GM23338 (cell line): ENCODE measurements at regions not wholly inside any gene's neighbourhood (a gene's known extent, or its start where the extent isn't known, plus 50 kb on each side); places are given as distances from the start of the nearest gene placed in this dataset.

Experiments used
- ATAC-seq: fragments of 200-7000 bp; cut with Tn5 transposase; 3 replicates; pipeline ENCODE4 v1.9.1; 2020
- DNase-seq: peaks from one replicate; pipeline ENCODE4 v3.0.0-alpha.2; 2015; ENCODE audit warnings: low spot score
- H2AFZ ChIP-seq: fragments of 200-600 bp; sonication (generic); 2 replicates; pipeline ENCODE4 v1.8.0; 2016; ENCODE audit warnings: antibody characterized with exemption, mild to moderate bottlenecking, moderate library complexity
- H3F3A ChIP-seq: fragments of 200-600 bp; sonication (generic); replicated peaks from 2 replicates; pipeline ENCODE4 v1.8.0; 2017; ENCODE audit warnings: antibody characterized with exemption, mixed run types, low read depth
- H3K27ac ChIP-seq: fragments of 200-600 bp; sonication (generic); 2 replicates; pipeline ENCODE4 v1.6.1; 2016; ENCODE audit warnings: low read depth
- H3K27me3 ChIP-seq: fragments of 200-600 bp; sonication (generic); 2 replicates; pipeline ENCODE4 v1.8.0; 2016; ENCODE audit warnings: mild to moderate bottlenecking, mixed run types, moderate library complexity; ENCODE audit not compliant: insufficient read depth
- H3K36me3 ChIP-seq: fragments of 200-600 bp; sonication (generic); 2 replicates; pipeline ENCODE4 v1.8.0; 2016; ENCODE audit warnings: mild to moderate bottlenecking; ENCODE audit not compliant: insufficient read depth
- H3K4me1 ChIP-seq: fragments of 200-600 bp; sonication (generic); 2 replicates; pipeline ENCODE4 v1.8.0; 2016; ENCODE audit warnings: mild to moderate bottlenecking, moderate library complexity; ENCODE audit not compliant: insufficient read depth
- H3K4me2 ChIP-seq: fragments of 200-600 bp; sonication (generic); 2 replicates; pipeline ENCODE4 v1.7.1; 2017; ENCODE audit warnings: mixed run types
- H3K4me3 ChIP-seq: fragments of 200-600 bp; sonication (generic); 2 replicates; pipeline ENCODE4 v1.6.1; 2016; ENCODE audit warnings: mixed run types
- H3K79me2 ChIP-seq: fragments of 200-600 bp; sonication (generic); replicated peaks from 2 replicates; pipeline ENCODE4 v1.8.0; 2017; ENCODE audit warnings: mild to moderate bottlenecking; ENCODE audit not compliant: insufficient read depth
- H3K9me2 ChIP-seq: fragments of 200-600 bp; sonication (generic); 2 replicates; pipeline ENCODE4 v1.8.0; 2017; ENCODE audit not compliant: insufficient read depth
- H4K20me1 ChIP-seq: fragments of 200-600 bp; sonication (generic); replicated peaks from 2 replicates; pipeline ENCODE4 v1.8.0; 2017; ENCODE audit warnings: mild to moderate bottlenecking; ENCODE audit not compliant: insufficient read depth
- H3K27ac Mint-ChIP-seq: 2 replicates; pipeline ENCODE4 v1.8.0; 2020; ENCODE audit warnings: inconsistent platforms, mild to moderate bottlenecking, moderate library complexity, mixed read lengths
- H3K27me3 Mint-ChIP-seq: 3 replicates; pipeline ENCODE4 v1.8.0; 2022; ENCODE audit warnings: low read depth, mild to moderate bottlenecking, moderate library complexity, mixed read lengths, inconsistent platforms; ENCODE audit not compliant: insufficient read depth, poor library complexity
- H3K36me3 Mint-ChIP-seq: 3 replicates; pipeline ENCODE4 v1.8.0; 2021; ENCODE audit warnings: low read depth, mild to moderate bottlenecking, inconsistent platforms, moderate library complexity, mixed read lengths
- H3K4me1 Mint-ChIP-seq: 3 replicates; pipeline ENCODE4 v1.8.0; 2020; ENCODE audit warnings: mild to moderate bottlenecking, inconsistent platforms, mixed read lengths
- H3K4me3 Mint-ChIP-seq: 3 replicates; pipeline ENCODE4 v1.8.0; 2021; ENCODE audit warnings: moderate library complexity, mild to moderate bottlenecking, inconsistent platforms, mixed read lengths
- H3K9me3 Mint-ChIP-seq: 3 replicates; pipeline ENCODE4 v1.8.0; 2020; ENCODE audit warnings: moderate library complexity, mild to moderate bottlenecking, inconsistent platforms, mixed read lengths
- CREB1 ChIP-seq: fragments of 250-450 bp; sonication (Bioruptor Pico); IDR thresholded peaks from 2 replicates; pipeline ENCODE4 v1.5.0; 2020; ENCODE audit warnings: low read depth, mild to moderate bottlenecking, moderate library complexity
- EZH2 ChIP-seq: fragments of 200-600 bp; sonication (generic); IDR thresholded peaks from one replicate; pipeline ENCODE4 v1.8.0; 2017; ENCODE audit warnings: antibody characterized with exemption, mild to moderate bottlenecking, low read depth; ENCODE audit not compliant: unreplicated experiment
- EZH2phosphoT487 ChIP-seq: fragments of 200-600 bp; sonication (generic); IDR thresholded peaks from one replicate; pipeline ENCODE4 v1.8.1; 2018; ENCODE audit warnings: antibody characterized with exemption; ENCODE audit not compliant: unreplicated experiment
- JUNB ChIP-seq: IDR thresholded peaks from one replicate; pipeline ENCODE4 v1.6.1; 2016; ENCODE audit warnings: antibody characterized with exemption; ENCODE audit not compliant: unreplicated experiment
- NANOG ChIP-seq: IDR thresholded peaks from 2 replicates; pipeline ENCODE4 v1.6.1; 2016; ENCODE audit warnings: antibody characterized with exemption, borderline replicate concordance
- POLR2AphosphoS5 ChIP-seq: IDR thresholded peaks from 2 replicates; pipeline ENCODE4 v1.6.1; 2016; ENCODE audit warnings: antibody characterized with exemption, low read depth
- STAT1 ChIP-seq: IDR thresholded peaks from one replicate; pipeline ENCODE4 v1.6.1; 2016; ENCODE audit warnings: antibody characterized with exemption; ENCODE audit not compliant: unreplicated experiment
- ZNF114 ChIP-seq: fragments of 250-450 bp; sonication (Bioruptor Pico); IDR thresholded peaks from 2 replicates; pipeline ENCODE4 v1.5.0; 2020; ENCODE audit warnings: mild to moderate bottlenecking, moderate library complexity
- ZNF331 ChIP-seq: fragments of 250-450 bp; sonication (Bioruptor Pico); IDR thresholded peaks from 2 replicates; pipeline ENCODE4 v1.5.0; 2020; ENCODE audit warnings: low read depth, mild to moderate bottlenecking, moderate library complexity
- TF ChIP-seq, protein P1 (sequence below): IDR thresholded peaks from one replicate; pipeline ENCODE4 v1.6.1; 2018; ENCODE audit warnings: antibody characterized with exemption; ENCODE audit not compliant: unreplicated experiment
- TF ChIP-seq, protein P2 (sequence below): fragments of 250-450 bp; sonication (Bioruptor Pico); IDR thresholded peaks from 2 replicates; pipeline ENCODE4 v1.5.0; 2020; ENCODE audit warnings: mild to moderate bottlenecking, moderate library complexity
- TF ChIP-seq, protein P3 (sequence below), 2 experiments: fragments of 200-600 bp in 1 of 2; sonication (generic) in 1 of 2; conservative IDR thresholded peaks; 2 replicates each; pipeline versions ENCODE4 v1.5.1 to v1.6.1; 2016 to 2017; ENCODE audit warnings: antibody characterized with exemption in 2 of 2, low read depth in 2 of 2, mild to moderate bottlenecking in 2 of 2, moderate library complexity in 1 of 2
- TF ChIP-seq, protein P4 (sequence below): IDR thresholded peaks from 2 replicates; pipeline ENCODE4 v1.6.1; 2016; ENCODE audit warnings: antibody characterized with exemption

DNA sequence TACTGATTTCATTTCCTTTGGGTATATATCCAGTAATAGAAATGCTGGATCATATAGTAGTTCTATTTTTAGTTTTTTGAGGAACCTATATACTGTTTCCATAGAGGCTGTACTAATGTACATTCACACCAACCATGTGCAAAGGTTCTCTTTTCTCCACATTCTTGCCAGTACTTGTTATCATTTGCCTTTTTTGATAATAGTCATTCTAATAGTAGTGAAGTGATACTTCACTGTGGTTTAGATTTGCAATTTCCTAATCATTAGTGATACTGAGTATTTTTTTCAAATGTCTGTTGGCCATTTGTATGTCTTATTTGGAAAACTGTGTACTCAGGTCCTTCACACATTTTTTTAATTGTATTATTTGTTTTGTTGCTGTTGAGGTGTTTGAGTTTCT, 148.2 kb upstream of the NAV3 start:
- no peak overlapping the region for H3K27ac ChIP-seq
- no peak overlapping the region for H2AFZ ChIP-seq
- Mint-ChIP-seq H3K9me3 (no peaks in the 10 kb centered on the region; the same call in 2 of the 3 replicates), H3K4me1 (peaks cover 9% of the 10 kb centered on the region; the same call in 2 of the 3 replicates), H3K27me3 (no peaks in the 10 kb centered on the region), H3K4me3 (no peak overlapping the region), H3K27ac (no peak overlapping the region), H3K36me3 (no peaks in the 10 kb centered on the region)
- DNase-seq (no peak), ATAC-seq (no peak)
- H3K36me3 ChIP-seq = no peaks in the 10 kb centered on the region
- H3K9me2 ChIP-seq = no peaks in the 10 kb centered on the region
- H3K4me2 ChIP-seq = no peak overlapping the region
- no peaks in the 10 kb centered on the region for H3F3A ChIP-seq
- TF ChIP-seq, protein P1, sequence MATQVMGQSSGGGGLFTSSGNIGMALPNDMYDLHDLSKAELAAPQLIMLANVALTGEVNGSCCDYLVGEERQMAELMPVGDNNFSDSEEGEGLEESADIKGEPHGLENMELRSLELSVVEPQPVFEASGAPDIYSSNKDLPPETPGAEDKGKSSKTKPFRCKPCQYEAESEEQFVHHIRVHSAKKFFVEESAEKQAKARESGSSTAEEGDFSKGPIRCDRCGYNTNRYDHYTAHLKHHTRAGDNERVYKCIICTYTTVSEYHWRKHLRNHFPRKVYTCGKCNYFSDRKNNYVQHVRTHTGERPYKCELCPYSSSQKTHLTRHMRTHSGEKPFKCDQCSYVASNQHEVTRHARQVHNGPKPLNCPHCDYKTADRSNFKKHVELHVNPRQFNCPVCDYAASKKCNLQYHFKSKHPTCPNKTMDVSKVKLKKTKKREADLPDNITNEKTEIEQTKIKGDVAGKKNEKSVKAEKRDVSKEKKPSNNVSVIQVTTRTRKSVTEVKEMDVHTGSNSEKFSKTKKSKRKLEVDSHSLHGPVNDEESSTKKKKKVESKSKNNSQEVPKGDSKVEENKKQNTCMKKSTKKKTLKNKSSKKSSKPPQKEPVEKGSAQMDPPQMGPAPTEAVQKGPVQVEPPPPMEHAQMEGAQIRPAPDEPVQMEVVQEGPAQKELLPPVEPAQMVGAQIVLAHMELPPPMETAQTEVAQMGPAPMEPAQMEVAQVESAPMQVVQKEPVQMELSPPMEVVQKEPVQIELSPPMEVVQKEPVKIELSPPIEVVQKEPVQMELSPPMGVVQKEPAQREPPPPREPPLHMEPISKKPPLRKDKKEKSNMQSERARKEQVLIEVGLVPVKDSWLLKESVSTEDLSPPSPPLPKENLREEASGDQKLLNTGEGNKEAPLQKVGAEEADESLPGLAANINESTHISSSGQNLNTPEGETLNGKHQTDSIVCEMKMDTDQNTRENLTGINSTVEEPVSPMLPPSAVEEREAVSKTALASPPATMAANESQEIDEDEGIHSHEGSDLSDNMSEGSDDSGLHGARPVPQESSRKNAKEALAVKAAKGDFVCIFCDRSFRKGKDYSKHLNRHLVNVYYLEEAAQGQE = no peak
- TF ChIP-seq STAT1 (no peak), CREB1 (no peak), EZH2phosphoT487 (no peak), NANOG (no peak), JUNB (no peak), POLR2AphosphoS5 (no peak), ZNF331 (no peak), ZNF114 (CRISPR knock-in tag) (no peak), EZH2 (no peak)
- TF ChIP-seq, protein P2, sequence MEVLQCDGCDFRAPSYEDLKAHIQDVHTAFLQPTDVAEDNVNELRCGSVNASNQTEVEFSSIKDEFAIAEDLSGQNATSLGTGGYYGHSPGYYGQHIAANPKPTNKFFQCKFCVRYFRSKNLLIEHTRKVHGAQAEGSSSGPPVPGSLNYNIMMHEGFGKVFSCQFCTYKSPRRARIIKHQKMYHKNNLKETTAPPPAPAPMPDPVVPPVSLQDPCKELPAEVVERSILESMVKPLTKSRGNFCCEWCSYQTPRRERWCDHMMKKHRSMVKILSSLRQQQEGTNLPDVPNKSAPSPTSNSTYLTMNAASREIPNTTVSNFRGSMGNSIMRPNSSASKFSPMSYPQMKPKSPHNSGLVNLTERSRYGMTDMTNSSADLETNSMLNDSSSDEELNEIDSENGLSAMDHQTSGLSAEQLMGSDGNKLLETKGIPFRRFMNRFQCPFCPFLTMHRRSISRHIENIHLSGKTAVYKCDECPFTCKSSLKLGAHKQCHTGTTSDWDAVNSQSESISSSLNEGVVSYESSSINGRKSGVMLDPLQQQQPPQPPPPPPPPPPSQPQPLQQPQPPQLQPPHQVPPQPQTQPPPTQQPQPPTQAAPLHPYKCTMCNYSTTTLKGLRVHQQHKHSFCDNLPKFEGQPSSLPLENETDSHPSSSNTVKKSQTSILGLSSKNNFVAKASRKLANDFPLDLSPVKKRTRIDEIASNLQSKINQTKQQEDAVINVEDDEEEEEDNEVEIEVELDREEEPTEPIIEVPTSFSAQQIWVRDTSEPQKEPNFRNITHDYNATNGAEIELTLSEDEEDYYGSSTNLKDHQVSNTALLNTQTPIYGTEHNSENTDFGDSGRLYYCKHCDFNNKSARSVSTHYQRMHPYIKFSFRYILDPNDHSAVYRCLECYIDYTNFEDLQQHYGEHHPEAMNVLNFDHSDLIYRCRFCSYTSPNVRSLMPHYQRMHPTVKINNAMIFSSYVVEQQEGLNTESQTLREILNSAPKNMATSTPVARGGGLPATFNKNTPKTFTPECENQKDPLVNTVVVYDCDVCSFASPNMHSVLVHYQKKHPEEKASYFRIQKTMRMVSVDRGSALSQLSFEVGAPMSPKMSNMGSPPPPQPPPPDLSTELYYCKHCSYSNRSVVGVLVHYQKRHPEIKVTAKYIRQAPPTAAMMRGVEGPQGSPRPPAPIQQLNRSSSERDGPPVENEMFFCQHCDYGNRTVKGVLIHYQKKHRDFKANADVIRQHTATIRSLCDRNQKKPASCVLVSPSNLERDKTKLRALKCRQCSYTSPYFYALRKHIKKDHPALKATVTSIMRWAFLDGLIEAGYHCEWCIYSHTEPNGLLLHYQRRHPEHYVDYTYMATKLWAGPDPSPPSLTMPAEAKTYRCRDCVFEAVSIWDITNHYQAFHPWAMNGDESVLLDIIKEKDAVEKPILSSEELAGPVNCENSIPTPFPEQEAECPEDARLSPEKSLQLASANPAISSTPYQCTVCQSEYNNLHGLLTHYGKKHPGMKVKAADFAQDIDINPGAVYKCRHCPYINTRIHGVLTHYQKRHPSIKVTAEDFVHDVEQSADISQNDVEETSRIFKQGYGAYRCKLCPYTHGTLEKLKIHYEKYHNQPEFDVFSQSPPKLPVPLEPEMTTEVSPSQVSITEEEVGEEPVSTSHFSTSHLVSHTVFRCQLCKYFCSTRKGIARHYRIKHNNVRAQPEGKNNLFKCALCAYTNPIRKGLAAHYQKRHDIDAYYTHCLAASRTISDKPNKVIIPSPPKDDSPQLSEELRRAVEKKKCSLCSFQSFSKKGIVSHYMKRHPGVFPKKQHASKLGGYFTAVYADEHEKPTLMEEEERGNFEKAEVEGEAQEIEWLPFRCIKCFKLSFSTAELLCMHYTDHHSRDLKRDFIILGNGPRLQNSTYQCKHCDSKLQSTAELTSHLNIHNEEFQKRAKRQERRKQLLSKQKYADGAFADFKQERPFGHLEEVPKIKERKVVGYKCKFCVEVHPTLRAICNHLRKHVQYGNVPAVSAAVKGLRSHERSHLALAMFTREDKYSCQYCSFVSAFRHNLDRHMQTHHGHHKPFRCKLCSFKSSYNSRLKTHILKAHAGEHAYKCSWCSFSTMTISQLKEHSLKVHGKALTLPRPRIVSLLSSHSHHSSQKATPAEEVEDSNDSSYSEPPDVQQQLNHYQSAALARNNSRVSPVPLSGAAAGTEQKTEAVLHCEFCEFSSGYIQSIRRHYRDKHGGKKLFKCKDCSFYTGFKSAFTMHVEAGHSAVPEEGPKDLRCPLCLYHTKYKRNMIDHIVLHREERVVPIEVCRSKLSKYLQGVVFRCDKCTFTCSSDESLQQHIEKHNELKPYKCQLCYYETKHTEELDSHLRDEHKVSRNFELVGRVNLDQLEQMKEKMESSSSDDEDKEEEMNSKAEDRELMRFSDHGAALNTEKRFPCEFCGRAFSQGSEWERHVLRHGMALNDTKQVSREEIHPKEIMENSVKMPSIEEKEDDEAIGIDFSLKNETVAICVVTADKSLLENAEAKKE (CRISPR knock-in tag) = no peak
- TF ChIP-seq, protein P3, sequence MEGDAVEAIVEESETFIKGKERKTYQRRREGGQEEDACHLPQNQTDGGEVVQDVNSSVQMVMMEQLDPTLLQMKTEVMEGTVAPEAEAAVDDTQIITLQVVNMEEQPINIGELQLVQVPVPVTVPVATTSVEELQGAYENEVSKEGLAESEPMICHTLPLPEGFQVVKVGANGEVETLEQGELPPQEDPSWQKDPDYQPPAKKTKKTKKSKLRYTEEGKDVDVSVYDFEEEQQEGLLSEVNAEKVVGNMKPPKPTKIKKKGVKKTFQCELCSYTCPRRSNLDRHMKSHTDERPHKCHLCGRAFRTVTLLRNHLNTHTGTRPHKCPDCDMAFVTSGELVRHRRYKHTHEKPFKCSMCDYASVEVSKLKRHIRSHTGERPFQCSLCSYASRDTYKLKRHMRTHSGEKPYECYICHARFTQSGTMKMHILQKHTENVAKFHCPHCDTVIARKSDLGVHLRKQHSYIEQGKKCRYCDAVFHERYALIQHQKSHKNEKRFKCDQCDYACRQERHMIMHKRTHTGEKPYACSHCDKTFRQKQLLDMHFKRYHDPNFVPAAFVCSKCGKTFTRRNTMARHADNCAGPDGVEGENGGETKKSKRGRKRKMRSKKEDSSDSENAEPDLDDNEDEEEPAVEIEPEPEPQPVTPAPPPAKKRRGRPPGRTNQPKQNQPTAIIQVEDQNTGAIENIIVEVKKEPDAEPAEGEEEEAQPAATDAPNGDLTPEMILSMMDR (conservative IDR thresholded peaks at IDR 0.05; ENCODE audit: low read depth in 2 of 2) = no peak
- TF ChIP-seq, protein P4, sequence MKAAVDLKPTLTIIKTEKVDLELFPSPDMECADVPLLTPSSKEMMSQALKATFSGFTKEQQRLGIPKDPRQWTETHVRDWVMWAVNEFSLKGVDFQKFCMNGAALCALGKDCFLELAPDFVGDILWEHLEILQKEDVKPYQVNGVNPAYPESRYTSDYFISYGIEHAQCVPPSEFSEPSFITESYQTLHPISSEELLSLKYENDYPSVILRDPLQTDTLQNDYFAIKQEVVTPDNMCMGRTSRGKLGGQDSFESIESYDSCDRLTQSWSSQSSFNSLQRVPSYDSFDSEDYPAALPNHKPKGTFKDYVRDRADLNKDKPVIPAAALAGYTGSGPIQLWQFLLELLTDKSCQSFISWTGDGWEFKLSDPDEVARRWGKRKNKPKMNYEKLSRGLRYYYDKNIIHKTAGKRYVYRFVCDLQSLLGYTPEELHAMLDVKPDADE = no peak
- H4K20me1 ChIP-seq = no peaks in the 10 kb centered on the region
- H3K79me2 ChIP-seq = no peaks in the 10 kb centered on the region
- peaks cover 5% of the 10 kb centered on the region; the same call in 1 of the 2 replicates for H3K27me3 ChIP-seq
- H3K4me1 ChIP-seq = no peaks in the 10 kb centered on the region; the same call in 1 of the 2 replicates
- no peak overlapping the region for H3K4me3 ChIP-seq
